T-helper 1 cell treated with Interleukin-12 subunit alpha and Interleukin-12 subunit beta and Interleukin-4 antibody, amounts not matched to agents 30 ng/mL and 1 ng/mL, for 36 hours (primary cell): ENCODE measurements at regions not wholly inside any gene's neighbourhood (a gene's known extent, or its start where the extent isn't known, plus 50 kb on each side); places are given as distances from the start of the nearest gene placed in this dataset.

Experiments used
- intact Hi-C: fragments of 100-400 bp; cut with micrococcal nuclease; formaldehyde crosslinking; loops from one replicate; pipeline ENCODE4 v1.15.1; 2024

DNA sequence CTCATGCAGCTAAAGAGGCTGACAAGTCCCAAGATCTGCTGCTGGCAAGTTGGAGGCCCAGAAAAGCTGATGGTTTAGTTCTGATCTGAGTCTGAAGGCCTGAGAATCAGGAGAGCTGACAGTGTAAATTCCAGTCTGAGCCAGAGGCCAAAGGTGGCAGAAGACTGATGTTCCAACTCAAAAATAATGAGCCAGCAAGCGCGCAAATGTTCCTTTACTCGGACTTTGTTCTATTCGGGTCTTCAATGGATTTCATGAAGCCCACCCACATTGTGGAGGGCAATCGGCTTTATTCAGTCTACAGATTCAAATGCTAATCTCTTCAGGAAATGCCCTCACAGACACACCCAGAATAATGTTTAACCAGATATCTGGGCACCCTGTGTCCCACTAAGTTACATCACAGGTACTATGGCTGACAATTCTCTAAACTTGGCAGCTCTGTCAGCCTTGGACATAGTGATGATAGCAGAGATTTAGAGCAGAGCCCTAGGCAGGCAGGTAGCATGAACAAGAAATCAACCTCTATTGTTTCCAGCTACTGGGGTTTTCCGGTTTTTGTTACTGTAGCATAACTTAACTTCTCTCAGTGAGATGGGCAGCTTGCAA is 318.5 kb downstream of the HRH4 start:
- intact Hi-C loops: no loop called here

- intact Hi-C loops: no loop called here
These were observed 322.1 kb downstream of the HRH4 start for GRCh38 chr18:24782566-24782965.

DNA sequence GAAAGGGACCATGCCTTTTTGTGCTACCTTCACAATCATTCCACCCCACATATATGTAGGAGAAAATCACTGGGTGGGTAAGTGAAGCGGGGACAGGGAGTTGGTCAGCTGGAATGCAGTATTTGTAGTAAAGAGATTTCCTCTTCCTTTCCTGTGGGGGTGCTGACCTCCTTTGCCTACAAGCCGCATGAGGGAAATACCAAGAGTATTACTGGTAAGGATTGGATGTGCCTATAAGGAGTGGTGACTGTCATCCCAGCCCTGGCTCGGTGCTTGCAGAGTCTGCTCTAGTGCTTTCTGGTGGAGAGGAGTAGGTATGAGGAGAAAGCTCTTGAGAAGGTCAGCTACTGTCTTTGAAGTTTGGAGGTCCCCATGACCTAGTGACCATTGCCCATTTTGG is 324.6 kb downstream of the HRH4 start:
- intact Hi-C loops: no loop called here

- intact Hi-C loops: no loop called here
These were observed 325.6 kb downstream of the HRH4 start for GRCh38 chr18:24786027-24786426.

- intact Hi-C loops: no loop called here
These were observed 329.9 kb downstream of the HRH4 start for GRCh38 chr18:24790347-24790746.

DNA sequence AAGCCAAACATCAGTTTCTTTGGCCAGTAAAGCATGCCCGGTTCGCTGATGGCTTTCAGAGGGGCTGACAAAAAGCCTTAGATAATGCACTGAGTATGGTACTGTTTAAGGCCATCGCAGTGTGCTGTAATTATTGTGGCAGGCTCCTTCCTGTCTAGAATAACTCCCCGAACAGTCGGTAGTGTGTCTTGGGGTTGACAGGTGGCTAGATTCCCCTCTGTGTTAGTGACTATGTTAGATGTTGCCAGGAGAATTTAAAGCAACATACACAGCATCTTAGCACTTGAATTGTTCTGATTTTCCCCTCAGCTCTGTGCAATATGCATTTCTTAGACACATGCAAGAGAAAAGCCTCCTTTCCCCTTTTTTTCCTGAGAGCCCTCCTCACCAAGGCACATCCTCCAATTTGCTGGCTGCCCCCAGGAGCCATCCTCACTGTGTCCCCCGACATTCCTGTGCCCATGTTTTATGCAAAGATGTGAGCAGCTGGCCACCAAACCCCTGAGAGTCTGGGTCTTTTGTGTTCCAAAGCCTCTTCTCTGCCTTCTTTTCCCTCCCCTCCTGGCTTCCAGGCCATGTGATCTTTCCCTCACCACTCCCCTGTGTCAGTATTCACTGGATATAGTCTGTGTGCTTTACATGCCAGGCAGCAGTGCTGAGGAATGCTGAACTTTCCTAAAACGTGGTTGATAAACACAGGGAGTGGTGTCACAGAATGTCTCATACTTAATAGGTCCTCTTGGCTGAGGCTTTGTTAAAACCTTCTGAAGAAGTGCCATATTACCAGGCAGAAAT is 331.5 kb downstream of the HRH4 start:
- intact Hi-C loops: no loop called here

GRCh38 chr18:24793742-24794141 is 333.3 kb downstream of the HRH4 start:
- intact Hi-C loops: no loop called here

- intact Hi-C loops: no loop called here
These were observed 334.7 kb downstream of the HRH4 start for GRCh38 chr18:24795129-24795528.

DNA sequence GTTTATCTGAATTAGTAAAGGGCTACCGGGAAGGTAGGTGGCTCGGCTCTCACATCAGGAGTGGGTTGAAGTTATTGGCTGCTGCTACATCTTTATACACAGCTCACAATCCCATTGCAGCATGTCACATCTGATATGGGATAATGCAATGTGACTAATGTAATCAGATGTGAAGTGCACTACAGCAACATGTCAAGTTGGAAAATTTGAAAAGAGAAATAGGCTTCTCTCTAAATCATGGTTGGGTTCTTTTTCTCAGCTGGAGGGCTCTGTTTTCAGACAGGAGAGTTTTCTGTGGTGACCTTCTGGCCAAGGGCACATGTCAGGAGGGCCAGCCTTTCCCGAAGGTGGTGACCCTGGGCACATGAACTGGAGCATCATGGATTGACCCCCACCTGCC is 337.5 kb downstream of the HRH4 start:
- intact Hi-C loops: no loop called here

DNA sequence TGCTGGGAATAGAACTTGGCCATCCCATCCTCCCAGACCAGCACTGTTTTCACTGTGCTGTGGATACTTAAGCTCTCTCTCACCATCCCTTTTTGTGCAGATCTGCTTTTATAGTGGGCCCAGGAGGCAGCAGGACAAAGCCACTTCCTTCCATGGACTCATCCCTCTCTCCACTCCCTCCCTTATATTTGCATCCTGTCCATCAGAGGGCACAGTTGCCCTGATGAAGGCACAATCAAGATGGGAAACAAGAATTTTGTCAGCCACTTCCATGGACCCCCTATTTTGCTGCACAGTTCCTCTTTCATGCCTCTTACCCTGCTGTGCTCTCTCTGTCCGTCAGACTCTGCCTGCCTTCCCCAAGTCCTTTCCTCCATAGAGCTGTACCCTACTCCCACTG is 338.7 kb downstream of the HRH4 start:
- intact Hi-C loops: no loop called here

DNA sequence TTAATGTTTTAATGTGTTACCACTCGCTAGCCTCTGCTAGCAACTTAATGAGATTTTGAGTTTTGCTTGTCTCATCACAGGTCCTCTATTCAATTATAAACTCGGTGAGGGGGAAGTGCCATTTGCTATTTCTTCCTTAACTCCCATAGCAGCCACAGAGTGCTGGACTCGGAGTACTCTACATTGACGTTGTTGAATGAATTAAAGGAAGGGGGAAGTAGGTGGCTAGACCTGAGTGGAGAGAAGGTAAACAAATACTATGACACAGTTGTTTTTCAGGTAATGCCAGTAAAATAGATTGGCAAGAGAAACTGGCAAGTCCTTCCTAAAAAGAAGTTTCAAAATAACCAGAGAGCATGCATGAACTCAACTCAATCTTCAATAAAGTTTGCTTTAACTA is 339.3 kb downstream of the HRH4 start:
- intact Hi-C loops: no loop called here

DNA sequence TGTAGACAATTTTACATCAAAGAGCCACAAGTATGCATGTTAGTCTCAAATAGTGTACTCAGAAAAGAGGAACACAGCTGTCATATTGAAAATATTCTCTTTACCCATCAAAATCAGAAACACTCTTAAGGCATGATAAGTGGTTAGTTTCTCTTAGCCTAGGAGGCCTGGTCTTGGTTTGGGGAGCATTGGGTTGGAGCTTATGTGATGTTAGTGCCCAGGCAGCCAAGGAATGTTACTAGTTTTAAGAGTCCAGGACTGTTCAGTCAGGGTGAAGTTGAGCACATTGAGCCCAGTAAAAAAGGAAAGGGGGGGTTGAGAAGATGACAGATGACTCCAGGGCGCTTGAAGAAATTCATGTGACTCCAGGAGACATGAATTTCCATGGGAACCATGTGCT is 340.6 kb downstream of the HRH4 start:
- intact Hi-C loops: no loop called here

DNA sequence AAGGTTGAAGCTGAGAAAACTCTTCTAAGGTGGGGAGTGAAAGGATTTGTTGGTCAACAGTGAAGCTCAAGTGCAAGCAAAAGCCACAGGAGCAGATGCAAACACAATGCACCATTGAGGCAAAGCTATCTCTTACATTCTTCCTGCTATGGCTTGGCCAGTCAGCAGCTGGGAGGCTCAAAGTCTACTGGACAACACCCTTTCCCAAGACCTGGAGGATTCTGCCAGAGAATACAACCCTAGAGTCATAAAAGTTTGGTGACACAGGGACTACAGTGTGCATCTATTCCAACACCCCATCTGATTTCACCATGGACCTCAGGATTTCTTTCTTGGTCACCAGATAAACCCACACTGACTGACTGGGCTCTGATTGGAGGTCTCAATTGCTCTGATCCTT is 342.0 kb downstream of the HRH4 start:
- intact Hi-C loops: no loop called here

DNA sequence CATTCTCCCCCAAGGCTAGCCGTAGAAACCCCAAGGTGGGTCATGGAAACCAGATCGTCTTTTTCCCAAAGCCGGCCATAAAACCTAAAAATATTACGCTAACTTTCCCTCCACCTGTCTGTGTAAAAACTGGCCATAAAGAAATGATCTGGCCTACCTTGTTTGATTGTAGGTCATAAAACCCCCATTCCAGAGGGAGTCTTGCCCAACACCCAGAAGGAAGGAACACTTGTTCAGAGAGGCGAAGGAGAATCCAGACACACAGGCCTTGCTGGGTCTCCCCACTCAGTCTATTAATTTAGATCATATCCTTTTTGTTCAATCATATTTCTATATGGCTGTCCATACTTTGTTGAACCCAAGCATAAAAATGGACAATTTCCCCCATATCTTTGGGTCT is 344.7 kb downstream of the HRH4 start:
- intact Hi-C loops: no loop called here

- intact Hi-C loops: no loop called here
These were observed 348.9 kb downstream of the HRH4 start for GRCh38 chr18:24809173-24809950.

DNA sequence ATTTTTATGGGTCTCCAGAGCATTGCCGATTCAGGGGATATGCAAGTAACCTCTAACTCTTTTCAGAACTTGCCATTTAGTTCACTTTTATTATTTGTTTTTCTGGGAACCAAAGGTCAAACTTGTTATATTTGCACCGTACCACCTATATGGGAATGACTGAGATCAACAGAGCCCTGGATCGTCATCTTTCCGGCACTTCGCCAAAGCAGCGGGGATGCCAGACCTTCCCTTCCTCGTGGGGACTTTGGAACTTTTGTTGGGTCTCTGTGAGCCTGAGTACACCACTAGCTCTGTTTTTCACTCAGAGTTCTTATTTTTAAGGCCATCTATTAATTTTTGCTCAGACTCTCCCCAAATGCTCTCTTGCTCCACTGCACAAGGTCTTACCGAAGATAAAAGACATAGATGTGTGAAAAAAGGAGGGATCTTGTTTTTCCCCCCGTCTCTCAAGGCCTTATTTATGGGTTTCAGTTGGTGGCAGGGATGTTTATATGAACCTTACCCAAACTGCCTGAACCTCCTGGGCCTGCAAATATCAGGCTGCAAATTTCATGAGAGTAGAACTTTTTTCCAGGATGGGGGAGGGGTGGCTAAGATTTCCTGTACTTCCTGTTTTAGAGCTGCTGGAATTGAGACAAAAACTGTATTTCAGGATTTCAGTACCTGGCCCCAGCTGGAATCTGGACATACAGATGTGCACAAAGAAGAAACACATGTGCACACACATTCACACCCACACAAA is 350.3 kb downstream of the HRH4 start:
- intact Hi-C loops: no loop called here

GRCh38 chr18:24811950-24812681 is 351.7 kb downstream of the HRH4 start:
- intact Hi-C loops: no loop called here

DNA sequence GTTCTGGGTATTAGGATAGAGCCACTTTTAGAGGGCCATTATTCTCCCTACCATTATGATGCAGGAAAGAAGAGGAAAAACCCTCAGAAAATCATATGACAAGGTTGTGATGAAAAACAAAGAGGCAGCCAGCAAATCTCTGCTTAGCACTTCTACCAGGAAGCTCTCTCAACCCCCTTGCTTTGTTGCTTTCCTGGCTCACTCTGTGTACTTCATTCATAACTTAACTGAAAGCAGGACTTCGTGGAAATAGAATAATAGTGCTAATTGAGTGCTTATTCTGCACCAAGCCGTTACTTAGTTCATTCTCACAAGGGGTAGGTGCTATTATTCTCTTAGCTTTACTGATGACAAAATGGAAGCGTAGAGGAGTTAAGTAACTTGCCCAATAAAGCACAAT is 354.1 kb downstream of the HRH4 start:
- intact Hi-C loops: no loop called here

DNA sequence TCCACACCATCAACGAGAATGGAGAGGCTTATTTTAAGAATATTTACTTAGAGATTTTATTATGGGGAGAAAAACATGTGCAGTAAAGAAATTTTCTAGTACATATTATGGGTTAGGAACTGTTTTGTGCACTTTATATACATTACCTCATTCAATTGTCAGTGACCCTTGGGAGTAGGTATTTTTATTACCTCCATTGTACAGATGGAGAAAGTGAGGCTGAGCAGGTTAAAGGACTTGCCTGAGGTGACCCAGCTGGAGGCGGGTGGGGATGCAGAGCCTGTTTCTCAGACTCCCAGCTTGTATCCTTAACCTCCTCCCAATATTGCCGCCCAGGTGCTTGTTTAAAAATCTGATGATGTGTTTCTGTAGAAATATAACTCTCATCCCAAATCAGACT is 356.7 kb downstream of the HRH4 start:
- intact Hi-C loops: no loop called here

DNA sequence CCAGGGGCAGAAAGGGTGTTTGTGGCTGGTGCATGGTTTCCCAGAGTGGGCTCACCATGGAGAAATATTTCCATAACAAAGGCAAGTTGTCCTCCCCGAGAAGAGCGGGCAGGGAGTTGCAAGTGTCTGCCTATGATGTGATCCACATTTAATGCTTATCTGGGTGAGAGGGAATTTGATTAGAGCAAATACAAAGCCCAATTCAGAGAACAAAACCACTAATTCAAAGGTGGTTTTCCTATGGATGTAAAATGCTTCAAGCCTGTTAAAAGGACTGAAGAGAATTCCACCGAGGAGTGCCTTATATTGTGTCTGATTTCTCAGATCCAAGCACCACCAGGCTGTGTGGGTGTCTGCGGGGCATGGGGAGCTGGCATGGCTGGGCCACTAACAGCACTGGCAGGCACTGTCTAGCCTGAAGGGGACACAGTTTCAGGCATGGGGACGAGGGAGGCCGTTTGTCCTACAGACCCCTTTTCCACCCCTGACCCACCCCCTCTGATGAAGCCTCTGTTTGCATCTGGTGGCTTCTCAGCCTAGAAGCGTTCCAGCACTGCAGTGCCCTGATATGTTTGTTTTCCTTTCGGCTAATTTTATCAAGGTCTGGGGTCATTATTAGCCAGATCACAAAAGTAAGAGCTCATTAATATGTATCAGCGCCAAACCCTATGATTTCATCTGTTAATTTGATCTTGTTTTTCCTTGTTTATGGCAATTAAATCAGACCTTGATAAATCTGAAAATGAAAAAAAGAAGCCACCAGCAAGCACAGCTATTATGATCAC is 357.3 kb downstream of the HRH4 start:
- intact Hi-C loops: no loop called here
